CD14-positive monocyte (primary cell): ENCODE measurements at regions not wholly inside any gene's neighbourhood (a gene's known extent, or its start where the extent isn't known, plus 50 kb on each side); places are given as distances from the start of the nearest gene placed in this dataset.
"Not testable (repeated sequence)": the region's sequence is repeated elsewhere in the genome, so short reads cannot be mapped to it uniquely, and the experiment has no call there.

ENCODE experiments used
- DNase-seq, 3 donors: peaks; one replicate each; pipeline ENCODE4 v3.0.0-alpha.2; 2011 to 2022
- H2AFZ ChIP-seq: 2 replicates; pipeline ENCODE4 v1.6.0; 2012; ENCODE audit warnings: mild to moderate bottlenecking, low read depth, low read length, inconsistent platforms; ENCODE audit not compliant: insufficient read depth, poor library complexity, severe bottlenecking
- H3K27ac ChIP-seq, 2 donors: 1 replicate in 1 of 2; 2 replicates in 1 of 2; pipeline ENCODE4 v1.5.1; 2012 to 2013; ENCODE audit warnings: low read length in 2 of 2, control low read depth in 1 of 2, inconsistent platforms in 1 of 2, low read depth in 1 of 2, mild to moderate bottlenecking in 1 of 2
- H3K27me3 ChIP-seq, 2 donors: one replicate each; pipeline versions ENCODE4 v1.6.0 to v1.6.1; 2011 to 2013; ENCODE audit warnings: low read length in 2 of 2; ENCODE audit not compliant: control insufficient read depth in 2 of 2, insufficient read depth in 2 of 2
- H3K36me3 ChIP-seq, 2 donors: replicated peaks in 1 of 2; 1 replicate in 1 of 2; 2 replicates in 1 of 2; pipeline versions ENCODE4 v1.5.1 to v1.6.1; 2012 to 2013; ENCODE audit warnings: low read length in 2 of 2, control low read depth in 1 of 2, inconsistent platforms in 1 of 2, mild to moderate bottlenecking in 1 of 2; ENCODE audit not compliant: insufficient read depth in 2 of 2, control insufficient read depth in 1 of 2
- H3K4me1 ChIP-seq, 2 donors: 1 replicate in 1 of 2; 2 replicates in 1 of 2; pipeline versions ENCODE4 v1.5.1 to v1.6.1; 2012 to 2013; ENCODE audit warnings: low read length in 2 of 2, control low read depth in 1 of 2, inconsistent platforms in 1 of 2, mild to moderate bottlenecking in 1 of 2, moderate library complexity in 1 of 2; ENCODE audit not compliant: insufficient read depth in 2 of 2, control insufficient read depth in 1 of 2
- H3K4me2 ChIP-seq: replicated peaks from 2 replicates; pipeline ENCODE3; 2012; ENCODE audit warnings: low read length, moderate library complexity, mild to moderate bottlenecking; ENCODE audit not compliant: poor library complexity, severe bottlenecking; ENCODE audit errors: extremely low read depth
- H3K4me3 ChIP-seq, 3 experiments: fragments of 200-600 bp in 1 of 3; sonication (generic) in 1 of 3; replicated peaks in 1 of 3; 1 replicate in 2 of 3; 2 replicates in 1 of 3; pipeline ENCODE4 v1.5.1; 2011 to 2013; ENCODE audit warnings: low read length in 3 of 3, mild to moderate bottlenecking in 3 of 3, control low read depth in 2 of 3, low read depth in 2 of 3, inconsistent platforms in 1 of 3, moderate library complexity in 1 of 3
- H3K79me2 ChIP-seq: 2 replicates; pipeline ENCODE4 v1.6.0; 2012; ENCODE audit warnings: mild to moderate bottlenecking, control low read depth, inconsistent platforms, low read length, moderate library complexity; ENCODE audit not compliant: insufficient read depth
- H3K9ac ChIP-seq: 2 replicates; pipeline ENCODE4 v1.6.0; 2017; ENCODE audit warnings: low read length, mild to moderate bottlenecking; ENCODE audit not compliant: insufficient read depth, poor library complexity, severe bottlenecking
- H3K9me3 ChIP-seq, 2 donors: replicated peaks in 1 of 2; 1 replicate in 1 of 2; 2 replicates in 1 of 2; pipeline versions ENCODE4 v1.5.1 to v1.6.1; 2012 to 2013; ENCODE audit warnings: low read length in 2 of 2, control low read depth in 1 of 2; ENCODE audit not compliant: control insufficient read depth in 1 of 2, insufficient read depth in 1 of 2
- H4K20me1 ChIP-seq: 2 replicates; pipeline ENCODE4 v1.6.0; 2012; ENCODE audit warnings: mild to moderate bottlenecking, low read length, control low read depth, moderate library complexity; ENCODE audit not compliant: insufficient read depth
- H3K27ac Mint-ChIP-seq, 7 donors: one replicate each; pipeline ENCODE4 v1.8.0; 2020; ENCODE audit warnings: mild to moderate bottlenecking in 7 of 7, mixed read lengths in 7 of 7, moderate library complexity in 6 of 7, inconsistent platforms in 2 of 7
- H3K27me3 Mint-ChIP-seq, 3 donors: one replicate each; pipeline ENCODE4 v1.8.0; 2021 to 2022; ENCODE audit warnings: low read depth in 3 of 3, mild to moderate bottlenecking in 3 of 3, mixed read lengths in 3 of 3, moderate library complexity in 3 of 3, inconsistent platforms in 1 of 3
- H3K36me3 Mint-ChIP-seq, 2 donors: one replicate each; pipeline ENCODE4 v1.8.0; 2020; ENCODE audit warnings: mixed read lengths in 2 of 2, inconsistent platforms in 1 of 2, mild to moderate bottlenecking in 1 of 2
- H3K4me1 Mint-ChIP-seq: one replicate; pipeline ENCODE4 v1.8.0; 2020; ENCODE audit warnings: mild to moderate bottlenecking, mixed read lengths
- H3K4me3 Mint-ChIP-seq, 2 donors: one replicate each; pipeline ENCODE4 v1.8.0; 2020; ENCODE audit warnings: mild to moderate bottlenecking in 2 of 2, mixed read lengths in 2 of 2, moderate library complexity in 1 of 2
- H3K9me3 Mint-ChIP-seq, 7 donors: one replicate each; pipeline ENCODE4 v1.8.0; 2020 to 2022; ENCODE audit warnings: mixed read lengths in 7 of 7, mild to moderate bottlenecking in 6 of 7, moderate library complexity in 6 of 7, inconsistent platforms in 2 of 7
- CTCF ChIP-seq: fragments of 200-600 bp; IDR thresholded peaks from one replicate; pipeline ENCODE4 v1.8.0; 2022; ENCODE audit warnings: antibody characterized with exemption, mild to moderate bottlenecking
- WGBS: methylation state at CpG from one replicate; pipeline ENCODE4 v1.1.5; 2013; ENCODE audit warnings: missing lambda C conversion rate; ENCODE audit not compliant: insufficient coverage; 5-methylcytosine and 5-hydroxymethylcytosine counted together
- intact Hi-C, 2 donors: fragments of 100-400 bp; cut with micrococcal nuclease; formaldehyde crosslinking; loops; one replicate each; pipeline versions ENCODE4 v1.15.0 to v1.15.1; 2023

GRCh38 chr7:65609131-65609530 lies 235.5 kb downstream of the ZNF92 start:
- Histone ChIP-seq H3K36me3 (no peaks in the 10 kb centered on the region), H3K9ac (no peak overlapping the region), H3K79me2 (no peaks in the 10 kb centered on the region), H3K9me3 (no peaks in the 10 kb centered on the region), H3K4me2 (no peak overlapping the region), H3K4me3 (no peak overlapping the region), H3K27me3 (no peaks in the 10 kb centered on the region), H3K4me1 (no peaks in the 10 kb centered on the region), H2AFZ (no peak overlapping the region), H4K20me1 (no peaks in the 10 kb centered on the region), H3K27ac (no peak overlapping the region)
- Mint-ChIP-seq H3K36me3 (no peaks in the 10 kb centered on the region), H3K4me1 (no peaks in the 10 kb centered on the region), H3K9me3 (peaks cover 0 to 2% (median 0%) of the 10 kb centered on the region in 7 donors), H3K4me3 (no peak overlapping the region), H3K27ac (no peak overlapping the region), H3K27me3 (peaks cover 2 to 8% (median 4%) of the 10 kb centered on the region in 3 donors)
- no CpG with 5 or more reads among the region's 3 CpGs for WGBS
- intact Hi-C loops = no loop called here
- no peak for DNase-seq
- no peak for TF ChIP-seq CTCF

DNA sequence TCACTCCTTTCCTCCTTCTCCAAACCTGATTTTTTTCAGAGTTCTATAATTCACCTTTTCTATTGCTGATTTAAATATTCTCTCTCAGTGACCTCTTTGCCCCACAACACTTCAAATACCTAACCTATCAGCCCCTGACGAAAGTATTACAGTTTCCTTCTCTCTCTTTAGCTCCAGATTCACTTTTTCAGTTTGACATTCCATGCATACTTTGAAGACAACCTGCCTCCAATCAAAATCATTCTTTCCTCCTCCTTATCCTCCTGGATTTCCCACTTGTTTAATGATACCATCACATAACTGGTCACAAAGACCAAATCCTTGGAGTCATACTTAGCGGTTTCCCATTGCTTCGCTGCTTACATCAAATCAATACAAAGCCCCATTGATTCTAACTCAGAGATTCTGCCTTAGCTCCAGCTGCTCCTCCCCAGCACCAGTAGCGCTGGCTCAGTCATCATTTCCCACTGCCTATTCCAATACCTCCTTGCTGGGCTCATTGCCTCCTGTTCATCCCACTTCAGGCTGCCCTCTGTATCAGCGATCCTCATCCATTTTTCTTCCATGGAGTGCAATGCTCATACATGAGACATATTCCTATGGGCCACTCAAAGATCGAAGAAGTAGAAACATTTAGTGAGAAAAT lies 240.1 kb downstream of the ZNF92 start:
- H3K9me3 Mint-ChIP-seq, H3K36me3 ChIP-seq, H3K36me3 Mint-ChIP-seq, H2AFZ ChIP-seq, DNase-seq, H3K4me1 Mint-ChIP-seq, intact Hi-C loops, H3K27ac Mint-ChIP-seq, H4K20me1 ChIP-seq, H3K4me3 ChIP-seq, H3K4me2 ChIP-seq, H3K4me3 Mint-ChIP-seq, H3K9ac ChIP-seq, H3K79me2 ChIP-seq, H3K4me1 ChIP-seq, H3K9me3 ChIP-seq, H3K27me3 ChIP-seq, H3K27ac ChIP-seq: not testable (repeated sequence)
- 80% methylated on average over 3 of the region's 6 CpGs for WGBS
- H3K27me3 Mint-ChIP-seq = peaks cover 0 to 12% (median 3%) of the 10 kb centered on the region in 3 donors

DNA sequence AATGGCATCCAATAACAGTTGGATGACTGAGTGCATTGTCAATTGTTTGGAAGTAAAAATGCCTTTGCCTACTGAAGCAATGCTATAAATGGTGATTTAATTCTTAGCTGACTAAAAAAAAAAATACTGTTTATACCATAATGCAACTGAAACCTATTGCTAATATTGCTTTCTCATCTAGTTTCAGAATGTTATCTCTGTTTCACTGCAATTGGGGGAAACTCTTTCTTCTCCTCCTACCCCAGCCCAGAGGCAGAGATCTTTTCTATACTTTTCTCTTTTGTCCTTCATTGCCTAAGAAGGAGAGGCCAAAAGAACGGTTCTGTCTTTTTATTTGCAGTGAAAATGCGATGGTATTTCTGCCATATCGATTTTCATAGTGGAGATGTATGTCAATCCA lies 242.5 kb downstream of the ZNF92 start:
- H3K36me3 Mint-ChIP-seq, DNase-seq, H3K9me3 Mint-ChIP-seq, H3K4me3 ChIP-seq, H3K4me1 ChIP-seq, H3K36me3 ChIP-seq, H3K4me3 Mint-ChIP-seq, H4K20me1 ChIP-seq, H3K9ac ChIP-seq, intact Hi-C loops, H3K9me3 ChIP-seq, H3K4me1 Mint-ChIP-seq, H3K4me2 ChIP-seq, H2AFZ ChIP-seq, H3K27me3 ChIP-seq, H3K79me2 ChIP-seq, H3K27ac ChIP-seq, H3K27ac Mint-ChIP-seq: not testable (repeated sequence)
- H3K27me3 Mint-ChIP-seq = peaks cover 0 to 10% (median 3%) of the 10 kb centered on the region in 3 donors
- no CpG with 5 or more reads among the region's 3 CpGs for WGBS

GRCh38 chr7:65620216-65620615 lies 246.6 kb downstream of the ZNF92 start:
- H3K4me3 ChIP-seq, H2AFZ ChIP-seq, H3K9ac ChIP-seq, H3K4me2 ChIP-seq, H3K9me3 Mint-ChIP-seq, H3K4me1 Mint-ChIP-seq, H3K36me3 Mint-ChIP-seq, H3K27ac Mint-ChIP-seq, H3K4me3 Mint-ChIP-seq, H4K20me1 ChIP-seq, H3K9me3 ChIP-seq, H3K36me3 ChIP-seq, intact Hi-C loops, H3K79me2 ChIP-seq, H3K4me1 ChIP-seq, H3K27ac ChIP-seq, DNase-seq, H3K27me3 ChIP-seq: not testable (repeated sequence)
- H3K27me3 Mint-ChIP-seq = peaks cover 3 to 14% (median 8%) of the 10 kb centered on the region in 3 donors
- 100% methylated on average over 1 of the region's 5 CpGs for WGBS
